ENCODE measurements at regions not wholly inside any gene's neighbourhood (a gene's known extent, or its start where the extent isn't known, plus 50 kb on each side); places are given as distances from the start of the nearest gene placed in this dataset.
A peak's percentile ranks its signal among the peaks of the same experiment; 100 is the strongest.

DNA sequence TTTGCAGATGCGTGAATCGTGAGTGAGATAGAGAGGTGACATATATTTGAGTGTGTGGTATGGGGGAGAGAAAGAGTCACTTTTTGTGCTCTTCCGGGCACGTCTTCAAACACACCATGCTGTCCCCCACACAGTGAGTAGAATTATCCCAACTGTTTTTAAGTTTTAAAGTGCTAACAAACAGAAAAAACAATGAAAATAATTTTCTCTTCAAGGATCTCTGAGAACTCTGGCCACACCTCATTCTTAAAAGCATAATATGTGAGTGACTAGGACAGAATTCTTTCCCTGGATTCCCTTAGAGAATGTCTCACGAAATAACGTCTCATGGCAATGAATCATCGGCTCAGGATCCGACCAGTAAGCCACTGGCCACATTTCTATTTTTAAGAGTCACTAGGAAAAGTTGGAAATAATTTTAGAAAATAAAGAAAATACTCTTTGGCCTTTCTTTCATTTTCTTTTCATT is 235.7 kb upstream of the ZNF217 start:
- TF ChIP-seq, protein P1, sequence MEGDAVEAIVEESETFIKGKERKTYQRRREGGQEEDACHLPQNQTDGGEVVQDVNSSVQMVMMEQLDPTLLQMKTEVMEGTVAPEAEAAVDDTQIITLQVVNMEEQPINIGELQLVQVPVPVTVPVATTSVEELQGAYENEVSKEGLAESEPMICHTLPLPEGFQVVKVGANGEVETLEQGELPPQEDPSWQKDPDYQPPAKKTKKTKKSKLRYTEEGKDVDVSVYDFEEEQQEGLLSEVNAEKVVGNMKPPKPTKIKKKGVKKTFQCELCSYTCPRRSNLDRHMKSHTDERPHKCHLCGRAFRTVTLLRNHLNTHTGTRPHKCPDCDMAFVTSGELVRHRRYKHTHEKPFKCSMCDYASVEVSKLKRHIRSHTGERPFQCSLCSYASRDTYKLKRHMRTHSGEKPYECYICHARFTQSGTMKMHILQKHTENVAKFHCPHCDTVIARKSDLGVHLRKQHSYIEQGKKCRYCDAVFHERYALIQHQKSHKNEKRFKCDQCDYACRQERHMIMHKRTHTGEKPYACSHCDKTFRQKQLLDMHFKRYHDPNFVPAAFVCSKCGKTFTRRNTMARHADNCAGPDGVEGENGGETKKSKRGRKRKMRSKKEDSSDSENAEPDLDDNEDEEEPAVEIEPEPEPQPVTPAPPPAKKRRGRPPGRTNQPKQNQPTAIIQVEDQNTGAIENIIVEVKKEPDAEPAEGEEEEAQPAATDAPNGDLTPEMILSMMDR (IDR thresholded peaks at IDR 0.05; ENCODE audit: low read depth, low read length, missing control alignments), result no peak
- DNase-seq (ENCODE audit: low read depth), result peak; percentile 94
- H3K4me3 ChIP-seq (ENCODE audit: low read depth, low read length), result peak overlapping the region; percentile 10
- in situ Hi-C loops (cut with HindIII; ENCODE audit: low sequenced_read_pairs), result no loop called here

DNA sequence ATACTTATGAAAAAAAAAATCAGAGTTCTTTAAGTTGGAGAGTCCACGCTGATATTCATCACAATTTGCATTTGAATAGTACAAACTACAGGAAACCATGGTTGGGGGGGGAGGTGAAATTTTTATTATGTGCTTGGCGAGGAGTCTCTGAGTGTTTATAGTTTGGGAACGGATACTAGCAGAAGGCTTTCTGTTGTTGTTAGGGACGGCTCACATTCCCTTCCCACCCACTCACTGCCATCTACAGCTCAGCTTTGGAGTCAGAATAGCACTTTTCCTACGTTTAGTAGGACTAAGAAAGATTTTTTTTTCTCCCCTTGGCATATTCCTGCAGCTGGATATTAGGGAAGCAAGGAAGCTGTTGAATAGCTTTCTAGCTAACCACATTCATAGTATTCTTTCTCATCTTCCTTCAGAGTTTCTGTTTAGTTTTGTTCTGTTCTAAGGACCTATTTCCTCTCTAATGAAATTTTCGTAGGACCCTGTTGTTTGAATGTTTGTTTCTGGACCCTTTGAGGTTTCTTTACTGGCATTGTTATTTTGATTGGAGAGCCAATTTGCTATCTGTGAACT is 235.1 kb upstream of the ZNF217 start:
- DNase-seq (ENCODE audit: low read depth), result peak; percentile 90
- H3K4me3 ChIP-seq (ENCODE audit: low read depth, low read length), result peak overlapping the region; percentile 10
- in situ Hi-C loops (cut with HindIII; ENCODE audit: low sequenced_read_pairs), result no loop called here
- TF ChIP-seq, protein P1 (IDR thresholded peaks at IDR 0.05; ENCODE audit: low read depth, low read length, missing control alignments), result no peak

DNA sequence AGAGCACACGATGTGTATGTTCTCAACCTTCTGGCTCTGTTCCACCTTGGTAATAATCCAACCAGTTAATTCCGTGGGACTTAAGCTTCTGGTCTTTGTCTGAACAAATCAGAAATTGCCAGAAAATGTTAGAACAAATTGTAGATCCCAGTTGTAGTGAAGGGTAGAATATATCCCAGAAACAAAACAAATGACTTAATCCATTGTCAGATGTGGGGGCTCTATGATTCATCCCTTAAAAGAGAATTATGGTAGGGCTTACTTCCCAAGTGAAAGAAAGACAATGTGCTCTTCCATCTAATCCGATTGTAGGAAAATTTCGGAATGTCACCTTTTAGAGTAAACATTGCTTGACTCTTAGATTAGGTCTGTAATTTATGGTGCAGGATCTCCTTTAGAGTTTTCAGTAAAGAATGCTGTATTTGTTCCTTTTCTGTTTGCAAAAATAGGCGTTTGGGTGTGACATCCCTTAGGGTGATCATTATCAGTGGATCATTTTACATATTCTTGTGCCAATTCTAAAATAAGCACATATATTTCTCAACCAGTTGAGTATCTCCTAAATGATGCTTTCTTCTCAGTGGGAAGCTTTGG is 234.5 kb upstream of the ZNF217 start:
- in situ Hi-C loops (cut with HindIII; ENCODE audit: low sequenced_read_pairs), result no loop called here
- no peak overlapping the region for H3K4me3 ChIP-seq (ENCODE audit: low read depth, low read length)
- peak; percentile 95 for DNase-seq (ENCODE audit: low read depth)
- TF ChIP-seq, protein P1 (IDR thresholded peaks at IDR 0.05; ENCODE audit: low read depth, low read length, missing control alignments), result no peak

DNA sequence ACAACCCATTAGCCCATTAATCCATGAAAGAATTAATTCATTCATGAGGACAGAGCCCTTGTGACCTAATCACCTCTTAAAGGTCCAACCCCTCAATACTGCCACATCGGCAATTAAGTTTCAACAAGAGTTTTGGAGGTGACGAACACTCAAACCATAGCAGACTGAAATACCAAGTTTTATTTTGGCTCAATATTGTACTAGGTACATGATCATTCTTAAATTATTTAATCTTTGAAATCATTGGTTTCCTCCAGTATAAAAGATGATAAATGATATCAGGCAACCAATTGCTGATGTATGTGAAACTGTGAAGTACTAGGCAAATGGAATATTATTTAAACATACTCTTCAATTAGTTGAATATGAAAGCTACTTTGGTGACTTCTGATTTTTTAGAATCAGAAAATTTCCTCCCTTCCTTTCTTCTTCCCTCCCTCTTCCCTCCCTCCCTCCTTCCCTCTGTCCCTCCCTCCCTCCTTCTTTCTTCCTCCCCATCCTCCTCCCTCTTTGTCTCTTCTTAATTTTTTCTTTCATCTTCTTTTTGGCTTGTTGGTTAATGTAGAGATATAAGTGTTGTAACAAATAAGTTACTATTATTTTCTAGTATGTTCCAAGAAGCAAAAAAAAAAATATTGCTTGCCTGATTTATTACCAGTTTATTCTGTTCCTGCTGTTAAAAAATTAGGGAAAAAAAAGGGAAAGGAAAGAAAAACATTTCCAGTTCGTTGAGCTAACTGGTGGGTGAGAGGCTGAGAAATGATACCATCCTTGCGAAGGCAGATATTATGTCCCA is 233.9 kb upstream of the ZNF217 start:
- H3K4me3 ChIP-seq (ENCODE audit: low read depth, low read length), result no peak overlapping the region
- no peak for DNase-seq (ENCODE audit: low read depth)
- TF ChIP-seq, protein P1 (IDR thresholded peaks at IDR 0.05; ENCODE audit: low read depth, low read length, missing control alignments), result no peak
- in situ Hi-C loops (cut with HindIII; ENCODE audit: low sequenced_read_pairs), result no loop called here

DNA sequence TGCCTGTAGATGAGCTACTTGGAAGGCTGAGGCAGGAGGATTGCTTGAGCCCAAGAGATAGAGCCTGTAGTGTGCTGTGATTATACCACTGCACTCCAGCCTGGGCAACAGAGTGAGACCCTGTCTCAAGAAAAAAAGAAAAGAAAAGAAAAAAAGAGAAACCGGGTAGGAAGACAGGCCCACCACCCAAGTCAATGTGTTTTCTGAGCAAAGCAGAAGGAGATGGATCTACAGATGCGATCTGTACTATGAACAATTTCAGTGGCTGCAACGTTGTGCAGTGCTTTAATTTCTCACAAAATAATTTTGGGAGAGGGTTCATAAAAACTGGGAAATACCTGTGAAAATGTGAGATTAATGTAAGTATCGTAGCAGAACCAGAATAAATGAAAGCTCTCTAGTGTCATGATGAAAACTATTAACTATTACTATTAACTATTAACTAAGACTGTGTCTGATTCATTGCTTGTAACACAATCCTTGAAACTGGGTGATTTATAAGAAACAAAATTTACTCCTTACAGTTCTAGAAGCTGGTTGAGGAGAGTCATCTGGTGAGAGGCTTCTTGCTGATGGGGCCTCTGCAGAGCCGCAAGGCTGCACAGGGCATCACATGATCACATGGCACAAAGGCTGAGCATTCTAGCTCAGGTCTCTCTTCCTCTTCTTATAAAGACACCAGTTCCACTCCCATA is 233.1 kb upstream of the ZNF217 start:
- DNase-seq (ENCODE audit: low read depth), result no peak
- H3K4me3 ChIP-seq (ENCODE audit: low read depth, low read length), result no peak overlapping the region
- TF ChIP-seq, protein P1 (IDR thresholded peaks at IDR 0.05; ENCODE audit: low read depth, low read length, missing control alignments), result no peak
- in situ Hi-C loops (cut with HindIII; ENCODE audit: low sequenced_read_pairs), result no loop called here

DNA sequence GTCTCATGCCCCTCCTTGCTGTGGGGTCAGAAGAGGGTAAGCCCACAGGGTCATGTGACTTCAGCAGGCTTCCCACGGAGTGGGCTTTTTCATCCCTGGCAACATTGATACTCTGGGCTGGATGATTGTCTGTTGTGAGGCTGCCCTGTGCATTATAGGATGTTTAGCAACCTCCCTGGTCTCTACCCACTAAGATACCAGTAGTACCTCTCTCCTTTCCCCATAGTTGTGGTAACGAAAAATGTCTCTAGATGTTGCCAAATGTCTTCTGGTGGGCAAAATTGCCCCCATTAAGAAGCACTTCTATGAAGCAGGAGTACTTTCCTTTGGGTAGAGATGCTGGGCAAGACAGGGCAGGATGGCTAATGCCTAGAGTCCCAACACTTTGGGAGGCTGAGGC is 232.5 kb upstream of the ZNF217 start:
- TF ChIP-seq, protein P1 (IDR thresholded peaks at IDR 0.05; ENCODE audit: low read depth, low read length, missing control alignments), result no peak
- no peak for DNase-seq (ENCODE audit: low read depth)
- in situ Hi-C loops (cut with HindIII; ENCODE audit: low sequenced_read_pairs), result no loop called here
- no peak overlapping the region for H3K4me3 ChIP-seq (ENCODE audit: low read depth, low read length)

Data from astrocyte of the cerebellum (primary cell).